ENCODE measurements at regions not wholly inside any gene's neighbourhood (a gene's known extent, or its start where the extent isn't known, plus 50 kb on each side); places are given as distances from the start of the nearest gene placed in this dataset.
A peak's percentile ranks its signal among the peaks of the same experiment; 100 is the strongest.

GRCh38 chr2:41859615-41860514 is 188.0 kb upstream of the PKDCC start:
- H3K36me3 ChIP-seq: no peaks in the 10 kb centered on the region
- no peaks in the 10 kb centered on the region for H3K4me1 ChIP-seq
- H3K9me3 ChIP-seq: no peaks in the 10 kb centered on the region
- no peak overlapping the region for H3K27ac ChIP-seq
- no peaks in the 10 kb centered on the region for H3K27me3 ChIP-seq
- no peak for ATAC-seq
- H3K4me3 ChIP-seq: no peak overlapping the region
- TF ChIP-seq POLR2A (IDR thresholded peaks at IDR 0.05) (no peak), POLR2AphosphoS5 (IDR thresholded peaks at IDR 0.05) (no peak)
- 73 to 80% methylated on average over 6 to 9 of the region's 9 CpGs for WGBS, 2 donors (ENCODE audit: low coverage in 1 of 2)

DNA sequence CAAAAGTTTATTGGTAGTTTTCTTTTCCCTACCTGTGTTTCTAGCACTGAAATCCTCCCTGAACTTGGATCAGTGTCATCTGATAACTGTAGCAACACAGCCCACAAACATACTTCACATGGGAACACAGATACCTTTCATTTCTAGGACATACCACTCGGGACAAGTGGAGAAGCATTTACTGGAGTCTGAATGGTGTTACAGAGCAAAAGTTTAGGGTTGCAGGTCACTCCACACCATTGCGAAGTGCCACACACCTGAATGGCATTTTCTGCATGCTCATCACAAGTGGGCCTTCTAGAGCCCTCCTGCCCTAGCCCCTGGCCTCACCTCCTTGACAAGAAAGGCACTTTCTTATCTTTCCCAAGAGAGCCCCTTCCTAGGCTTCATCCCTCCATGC is 184.8 kb upstream of the PKDCC start:
- WGBS, 2 donors (ENCODE audit: low coverage in 1 of 2): 75% methylated on average over 2 of the region's 2 CpGs; no CpG with 5 or more reads in 1 of the 2 donors

DNA sequence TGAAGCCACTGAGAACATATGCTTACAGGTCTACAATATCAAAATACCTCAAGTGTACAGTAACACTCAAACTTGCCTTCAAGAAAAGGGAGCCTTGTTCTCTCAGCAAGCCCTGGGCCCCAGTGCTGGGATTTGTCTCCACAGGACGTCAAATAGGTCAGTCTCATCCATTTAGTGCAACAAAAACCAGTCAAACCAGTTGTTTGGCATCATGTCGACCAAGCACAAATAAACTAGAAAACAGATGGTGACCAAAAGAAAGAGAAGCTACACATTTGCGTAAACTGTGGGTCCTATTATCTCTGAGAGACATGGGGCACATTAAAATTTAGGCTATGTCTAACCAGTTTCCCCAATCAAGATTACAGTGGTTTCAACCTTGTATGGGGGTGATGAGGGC is 182.6 kb upstream of the PKDCC start:
- H3K36me3 ChIP-seq: no peaks in the 10 kb centered on the region
- peaks cover 0 to 8% (median 0%) of the 10 kb centered on the region in 3 donors for H3K4me1 ChIP-seq
- H3K4me3 ChIP-seq: no peak overlapping the region
- ATAC-seq: no peak
- no peak overlapping the region for H3K27ac ChIP-seq
- 65 to 74% methylated on average over 2 to 3 of the region's 3 CpGs for WGBS, 2 donors (ENCODE audit: low coverage in 1 of 2)
- no peaks in the 10 kb centered on the region for H3K9me3 ChIP-seq
- H3K27me3 ChIP-seq: no peaks in the 10 kb centered on the region
- TF ChIP-seq EP300 (IDR thresholded peaks at IDR 0.05) (no peak), POLR2A (IDR thresholded peaks at IDR 0.05) (no peak), POLR2AphosphoS5 (IDR thresholded peaks at IDR 0.05) (no peak)
- TF ChIP-seq, protein P1, sequence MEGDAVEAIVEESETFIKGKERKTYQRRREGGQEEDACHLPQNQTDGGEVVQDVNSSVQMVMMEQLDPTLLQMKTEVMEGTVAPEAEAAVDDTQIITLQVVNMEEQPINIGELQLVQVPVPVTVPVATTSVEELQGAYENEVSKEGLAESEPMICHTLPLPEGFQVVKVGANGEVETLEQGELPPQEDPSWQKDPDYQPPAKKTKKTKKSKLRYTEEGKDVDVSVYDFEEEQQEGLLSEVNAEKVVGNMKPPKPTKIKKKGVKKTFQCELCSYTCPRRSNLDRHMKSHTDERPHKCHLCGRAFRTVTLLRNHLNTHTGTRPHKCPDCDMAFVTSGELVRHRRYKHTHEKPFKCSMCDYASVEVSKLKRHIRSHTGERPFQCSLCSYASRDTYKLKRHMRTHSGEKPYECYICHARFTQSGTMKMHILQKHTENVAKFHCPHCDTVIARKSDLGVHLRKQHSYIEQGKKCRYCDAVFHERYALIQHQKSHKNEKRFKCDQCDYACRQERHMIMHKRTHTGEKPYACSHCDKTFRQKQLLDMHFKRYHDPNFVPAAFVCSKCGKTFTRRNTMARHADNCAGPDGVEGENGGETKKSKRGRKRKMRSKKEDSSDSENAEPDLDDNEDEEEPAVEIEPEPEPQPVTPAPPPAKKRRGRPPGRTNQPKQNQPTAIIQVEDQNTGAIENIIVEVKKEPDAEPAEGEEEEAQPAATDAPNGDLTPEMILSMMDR (IDR thresholded peaks at IDR 0.05): no peak

More for the DNA sequence above, 184.8 kb upstream of the PKDCC start:
- ATAC-seq: no peak
- Histone ChIP-seq H3K9me3 (no peaks in the 10 kb centered on the region), H3K4me1 (no peaks in the 10 kb centered on the region), H3K27ac (no peak overlapping the region), H3K4me3 (no peak overlapping the region), H3K36me3 (no peaks in the 10 kb centered on the region), H3K27me3 (no peaks in the 10 kb centered on the region)
- TF ChIP-seq POLR2A (IDR thresholded peaks at IDR 0.05) (no peak), POLR2AphosphoS5 (IDR thresholded peaks at IDR 0.05) (no peak)
- TF ChIP-seq, protein P1 (IDR thresholded peaks at IDR 0.05): no peak

DNA sequence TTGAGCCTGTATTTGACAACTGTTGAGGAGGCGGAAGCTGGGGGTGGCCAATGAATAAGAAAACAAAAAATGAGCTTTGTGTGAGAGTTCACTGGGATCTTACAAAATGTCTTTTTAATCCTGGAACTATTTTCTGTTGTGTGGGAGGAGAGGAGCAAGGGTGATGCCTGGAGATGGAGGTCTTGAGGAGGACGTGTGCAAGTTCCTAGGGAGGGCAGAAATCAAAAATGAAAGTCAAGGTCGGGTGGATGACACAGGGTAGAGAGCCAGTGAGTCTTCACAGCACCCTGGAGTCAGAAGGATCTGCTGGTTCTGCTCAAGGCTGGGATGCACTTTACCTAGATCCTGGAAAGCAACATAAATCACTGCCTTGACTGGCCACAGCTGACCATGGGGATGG is 180.3 kb upstream of the PKDCC start:
- Histone ChIP-seq H3K4me1 (peaks cover 0 to 9% (median 0%) of the 10 kb centered on the region in 3 donors), H3K4me3 (no peak overlapping the region), H3K27ac (no peak overlapping the region), H3K36me3 (no peaks in the 10 kb centered on the region), H3K27me3 (no peaks in the 10 kb centered on the region), H3K9me3 (no peaks in the 10 kb centered on the region)
- 41 to 70% methylated on average over 2 to 3 of the region's 3 CpGs for WGBS, 2 donors (ENCODE audit: low coverage in 1 of 2)
- TF ChIP-seq POLR2AphosphoS5 (IDR thresholded peaks at IDR 0.05): no peak
- TF ChIP-seq, protein P1 (IDR thresholded peaks at IDR 0.05): no peak
- TF ChIP-seq EP300 (IDR thresholded peaks at IDR 0.05): no peak
- TF ChIP-seq POLR2A (IDR thresholded peaks at IDR 0.05): no peak
- ATAC-seq: no peak

- Histone ChIP-seq H3K9me3 (no peaks in the 10 kb centered on the region), H3K4me3 (no peak overlapping the region), H3K27ac (no peak overlapping the region), H3K27me3 (no peaks in the 10 kb centered on the region), H3K4me1 (peaks cover 0 to 18% (median 0%) of the 10 kb centered on the region in 3 donors), H3K36me3 (no peaks in the 10 kb centered on the region)
- 0% methylated on average over 1 to 2 of the region's 3 CpGs for WGBS, 2 donors (ENCODE audit: low coverage in 1 of 2)
- peak; percentile 80 for ATAC-seq
- no peak for TF ChIP-seq POLR2AphosphoS5 (IDR thresholded peaks at IDR 0.05)
- TF ChIP-seq, protein P1 (IDR thresholded peaks at IDR 0.05): peak; percentile 86 to 92 (median 88)
Measured at GRCh38 chr2:41869542-41870264, 178.1 kb upstream of the PKDCC start.
